Suprapubic skin (tissue), 4 donors: ENCODE measurements at regions not wholly inside any gene's neighbourhood (a gene's known extent, or its start where the extent isn't known, plus 50 kb on each side); places are given as distances from the start of the nearest gene placed in this dataset.
"Not testable (repeated sequence)": the region's sequence is repeated elsewhere in the genome, so short reads cannot be mapped to it uniquely, and the experiment has no call there.

Source experiments
- DNase-seq, 2 donors: peaks; one replicate each; pipeline ENCODE4 v3.0.0-alpha.2; 2019; ENCODE audit warnings: low spot score in 2 of 2
- H3K27ac ChIP-seq: fragments of 200-600 bp; sonication (generic); one replicate; pipeline ENCODE4 v1.5.1; 2019
- H3K27me3 ChIP-seq: fragments of 200-600 bp; sonication (generic); one replicate; pipeline ENCODE4 v1.5.1; 2019
- H3K36me3 ChIP-seq: fragments of 200-600 bp; sonication (generic); one replicate; pipeline ENCODE4 v1.5.1; 2019
- H3K4me1 ChIP-seq: fragments of 200-600 bp; sonication (generic); one replicate; pipeline ENCODE4 v1.5.1; 2019
- H3K4me3 ChIP-seq: fragments of 200-600 bp; sonication (generic); one replicate; pipeline ENCODE4 v1.5.1; 2019; ENCODE audit warnings: mild to moderate bottlenecking
- H3K9me3 ChIP-seq: fragments of 200-600 bp; sonication (generic); one replicate; pipeline ENCODE4 v1.5.1; 2019
- EP300 ChIP-seq: sonication (generic); formaldehyde crosslinking; IDR thresholded peaks from one replicate; pipeline ENCODE4 v1.6.1; 2017; ENCODE audit warnings: antibody characterized with exemption
- POLR2A ChIP-seq, 2 donors: fragments of 450-650 bp; IDR thresholded peaks; one replicate each; pipeline ENCODE4 v1.6.1; 2017; ENCODE audit warnings: antibody characterized with exemption in 2 of 2, mild to moderate bottlenecking in 2 of 2, moderate library complexity in 2 of 2
- POLR2AphosphoS5 ChIP-seq, 3 donors: sonication (generic); formaldehyde crosslinking; IDR thresholded peaks; one replicate each; pipeline ENCODE4 v1.6.1; 2017; ENCODE audit warnings: antibody characterized with exemption in 3 of 3
- WGBS: methylation state at CpG from one replicate; pipeline ENCODE4 v1.1.5; 2018; 5-methylcytosine and 5-hydroxymethylcytosine counted together
- TF ChIP-seq, protein P1 (sequence below), 2 donors: fragments of 200-600 bp in 1 of 2; fragments of 450-650 bp in 1 of 2; sonication (generic) in 1 of 2; IDR thresholded peaks; one replicate each; pipeline ENCODE4 v1.5.1; 2016 to 2019; ENCODE audit warnings: antibody characterized with exemption in 2 of 2, mild to moderate bottlenecking in 1 of 2, moderate library complexity in 1 of 2

DNA sequence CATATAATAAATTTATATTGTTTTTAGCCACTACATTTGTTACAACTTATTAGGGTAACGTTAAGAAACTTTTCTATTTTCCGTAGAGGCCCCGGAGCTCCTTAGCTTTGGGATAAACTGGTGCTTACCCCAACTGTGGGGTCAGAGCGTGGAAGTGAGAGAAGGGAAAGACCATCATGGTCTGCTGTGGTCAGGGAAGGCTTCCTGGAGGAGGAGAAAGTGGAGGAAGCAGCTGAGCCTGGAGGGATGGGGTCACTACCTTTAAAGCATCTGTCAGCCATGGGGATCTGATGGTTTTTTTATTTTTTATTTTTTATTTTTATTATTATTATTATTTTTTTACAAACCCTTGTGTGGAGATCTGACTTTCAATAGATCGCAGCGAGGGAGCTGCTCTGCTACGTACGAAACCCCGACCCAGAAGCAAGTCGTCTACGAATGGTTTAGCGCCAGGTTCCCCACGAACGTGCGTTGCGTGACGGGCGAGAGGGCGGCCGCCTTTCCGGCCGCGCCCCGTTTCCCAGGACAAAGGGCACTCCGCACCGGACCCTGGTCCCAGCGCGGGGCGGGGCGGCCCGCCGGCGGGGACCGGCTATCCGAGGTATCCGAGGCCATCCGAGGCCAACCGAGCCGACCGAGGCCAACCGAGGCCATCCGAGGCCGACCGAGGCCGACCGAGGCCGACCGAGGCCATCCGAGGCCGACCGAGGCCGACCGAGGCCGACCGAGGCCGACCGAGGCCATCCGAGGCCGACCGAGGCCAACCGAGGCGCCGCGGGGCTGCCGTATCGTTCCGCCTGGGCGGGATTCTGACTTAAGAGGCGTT lies 1101.2 kb upstream of the TMEM132C start:
- no peaks in the 10 kb centered on the region for H3K9me3 ChIP-seq
- no peaks in the 10 kb centered on the region for H3K4me1 ChIP-seq
- peak overlapping the region; percentile 56 for H3K4me3 ChIP-seq
- WGBS, result 17% methylated on average over 23 of the region's 69 CpGs
- H3K27ac ChIP-seq, result peak overlapping the region; percentile 65
- TF ChIP-seq EP300 (no peak), POLR2A (IDR thresholded peaks at IDR 0.05) (no peak), POLR2AphosphoS5 (IDR thresholded peaks at IDR 0.05) (no peak)
- TF ChIP-seq, protein P1, sequence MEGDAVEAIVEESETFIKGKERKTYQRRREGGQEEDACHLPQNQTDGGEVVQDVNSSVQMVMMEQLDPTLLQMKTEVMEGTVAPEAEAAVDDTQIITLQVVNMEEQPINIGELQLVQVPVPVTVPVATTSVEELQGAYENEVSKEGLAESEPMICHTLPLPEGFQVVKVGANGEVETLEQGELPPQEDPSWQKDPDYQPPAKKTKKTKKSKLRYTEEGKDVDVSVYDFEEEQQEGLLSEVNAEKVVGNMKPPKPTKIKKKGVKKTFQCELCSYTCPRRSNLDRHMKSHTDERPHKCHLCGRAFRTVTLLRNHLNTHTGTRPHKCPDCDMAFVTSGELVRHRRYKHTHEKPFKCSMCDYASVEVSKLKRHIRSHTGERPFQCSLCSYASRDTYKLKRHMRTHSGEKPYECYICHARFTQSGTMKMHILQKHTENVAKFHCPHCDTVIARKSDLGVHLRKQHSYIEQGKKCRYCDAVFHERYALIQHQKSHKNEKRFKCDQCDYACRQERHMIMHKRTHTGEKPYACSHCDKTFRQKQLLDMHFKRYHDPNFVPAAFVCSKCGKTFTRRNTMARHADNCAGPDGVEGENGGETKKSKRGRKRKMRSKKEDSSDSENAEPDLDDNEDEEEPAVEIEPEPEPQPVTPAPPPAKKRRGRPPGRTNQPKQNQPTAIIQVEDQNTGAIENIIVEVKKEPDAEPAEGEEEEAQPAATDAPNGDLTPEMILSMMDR (IDR thresholded peaks at IDR 0.05), result no peak
- H3K36me3 ChIP-seq, result no peaks in the 10 kb centered on the region
- DNase-seq, result peak; percentile 81 to 83
- no peaks in the 10 kb centered on the region for H3K27me3 ChIP-seq

DNA sequence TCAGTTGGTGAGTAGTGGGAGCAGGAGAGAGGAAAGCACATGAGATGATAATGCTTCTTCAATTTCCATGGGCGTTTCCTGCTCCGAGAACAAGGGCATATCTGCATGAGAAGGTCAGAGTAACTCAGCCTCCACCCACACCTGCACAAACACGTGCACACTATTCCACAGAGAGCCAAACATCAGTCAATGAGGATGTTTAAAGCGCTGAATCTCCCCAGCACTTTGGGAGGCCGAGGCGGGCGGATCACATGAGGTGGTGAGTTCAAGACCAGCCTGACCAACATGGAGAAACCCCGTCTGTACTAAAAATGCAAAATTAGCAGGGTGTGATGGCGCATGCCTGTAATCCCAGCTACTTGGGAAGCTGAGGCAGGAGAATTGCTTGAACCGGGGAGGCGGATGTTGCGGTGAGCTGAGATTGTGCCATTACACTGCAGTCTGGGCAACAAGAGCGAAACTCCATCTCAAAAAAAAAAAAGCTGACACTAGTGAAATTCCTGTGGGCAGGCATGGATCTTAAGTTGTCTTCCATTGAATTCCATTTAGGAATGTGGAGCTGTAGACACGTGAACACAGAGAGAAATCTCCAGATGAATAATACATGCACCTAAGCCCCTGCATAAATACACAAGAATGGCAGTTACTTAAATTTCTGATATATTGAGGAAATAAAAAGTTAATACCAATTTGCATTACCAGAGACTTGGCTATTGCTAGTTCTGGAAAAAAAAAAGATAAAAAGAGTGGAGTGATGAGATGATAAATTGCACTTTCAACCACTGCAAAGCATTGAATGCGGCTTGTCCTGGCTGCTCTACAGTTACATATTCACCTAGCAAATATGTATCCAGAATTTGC lies 1097.4 kb upstream of the TMEM132C start:
- no peak for DNase-seq
- H3K36me3 ChIP-seq, result no peaks in the 10 kb centered on the region
- H3K27me3 ChIP-seq, result no peaks in the 10 kb centered on the region
- H3K9me3 ChIP-seq, result no peaks in the 10 kb centered on the region
- no peak overlapping the region for H3K4me3 ChIP-seq
- no peak overlapping the region for H3K27ac ChIP-seq
- WGBS, result 69% methylated on average over 15 of the region's 15 CpGs
- TF ChIP-seq, protein P1 (IDR thresholded peaks at IDR 0.05), result no peak
- TF ChIP-seq POLR2A (IDR thresholded peaks at IDR 0.05) (no peak), POLR2AphosphoS5 (IDR thresholded peaks at IDR 0.05) (no peak), EP300 (no peak)
- H3K4me1 ChIP-seq, result no peaks in the 10 kb centered on the region

DNA sequence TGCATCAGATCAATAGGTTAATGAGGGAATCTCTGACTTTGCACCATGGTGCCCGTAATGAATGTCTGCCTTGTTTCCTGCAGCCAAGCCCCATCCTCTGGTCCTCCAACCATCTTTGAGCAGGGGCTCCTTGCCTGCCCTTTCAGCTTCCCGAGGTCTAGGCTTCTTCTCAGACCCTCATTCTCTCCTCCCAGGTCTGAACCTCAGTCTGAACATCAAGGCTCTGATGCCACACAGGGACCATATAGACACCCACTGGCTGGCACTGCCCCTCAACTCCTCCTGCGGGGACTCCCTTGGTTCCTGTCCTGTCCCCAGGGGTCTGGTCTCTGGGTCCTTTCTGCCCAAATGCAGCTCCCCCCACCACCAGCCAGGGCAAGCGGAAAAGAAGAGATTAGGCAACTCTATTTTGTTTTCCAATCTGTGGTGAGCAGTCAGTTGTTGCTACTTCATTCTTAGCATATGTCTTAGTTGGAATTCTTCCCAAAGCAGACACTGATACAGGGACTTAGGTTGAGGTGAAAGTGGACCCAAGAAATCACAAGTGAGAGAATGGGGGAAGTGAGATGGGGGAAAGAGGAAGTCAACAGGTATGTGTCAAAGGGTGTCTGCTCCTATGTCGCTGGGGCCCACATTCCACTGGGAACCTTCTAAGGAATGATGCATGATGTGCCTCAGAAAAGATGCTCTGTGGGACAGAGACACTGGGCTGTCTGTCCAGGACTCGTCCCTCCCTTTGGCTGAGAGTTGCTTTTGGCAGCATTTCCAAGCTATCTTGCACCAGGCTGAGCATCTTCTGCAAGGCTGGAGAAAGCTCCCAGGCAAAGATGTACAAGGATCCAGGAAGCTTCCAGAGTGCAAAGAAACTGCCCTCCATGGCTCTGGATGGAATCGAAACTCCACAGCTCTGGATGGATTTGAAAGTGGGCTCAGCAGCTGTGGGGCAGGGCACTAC lies 1096.5 kb upstream of the TMEM132C start:
- Histone ChIP-seq H3K36me3 (no peaks in the 10 kb centered on the region), H3K4me1 (no peaks in the 10 kb centered on the region), H3K27ac (no peak overlapping the region), H3K27me3 (no peaks in the 10 kb centered on the region), H3K9me3 (no peaks in the 10 kb centered on the region), H3K4me3 (no peak overlapping the region)
- peak; percentile 66 to 82 for DNase-seq
- 39% methylated on average over 7 of the region's 7 CpGs for WGBS
- no peak for TF ChIP-seq POLR2A (IDR thresholded peaks at IDR 0.05)
- no peak for TF ChIP-seq EP300
- no peak for TF ChIP-seq POLR2AphosphoS5 (IDR thresholded peaks at IDR 0.05)
- TF ChIP-seq, protein P1 (IDR thresholded peaks at IDR 0.05), result no peak

DNA sequence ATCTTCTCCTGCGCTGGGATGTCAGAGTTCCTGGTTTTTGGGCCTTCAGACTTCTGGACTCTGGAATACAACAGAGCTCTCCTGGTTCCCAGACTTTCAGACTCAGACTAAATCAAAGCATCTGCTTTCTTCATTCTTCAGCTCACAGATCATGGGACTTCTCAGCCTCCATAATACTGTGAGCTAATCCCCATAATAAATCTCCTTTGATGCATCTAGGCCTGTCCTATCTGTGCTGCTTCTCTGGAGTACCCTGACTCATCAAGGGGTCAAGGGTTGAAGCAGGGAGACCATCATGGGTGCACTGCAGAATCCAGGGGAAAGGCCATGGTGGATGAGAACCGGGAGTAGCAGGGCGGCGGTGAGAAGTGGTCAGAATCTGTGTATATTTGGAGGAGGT lies 1094.1 kb upstream of the TMEM132C start:
- Histone ChIP-seq H3K27me3 (no peaks in the 10 kb centered on the region), H3K27ac (no peak overlapping the region), H3K4me1 (no peaks in the 10 kb centered on the region), H3K36me3 (no peaks in the 10 kb centered on the region), H3K9me3 (peaks cover 11% of the 10 kb centered on the region), H3K4me3 (no peak overlapping the region)
- no peak for DNase-seq
- 94% methylated on average over 4 of the region's 4 CpGs for WGBS
- TF ChIP-seq, protein P1 (IDR thresholded peaks at IDR 0.05), result no peak
- TF ChIP-seq POLR2A (IDR thresholded peaks at IDR 0.05), result no peak
- no peak for TF ChIP-seq EP300
- TF ChIP-seq POLR2AphosphoS5 (IDR thresholded peaks at IDR 0.05), result no peak

DNA sequence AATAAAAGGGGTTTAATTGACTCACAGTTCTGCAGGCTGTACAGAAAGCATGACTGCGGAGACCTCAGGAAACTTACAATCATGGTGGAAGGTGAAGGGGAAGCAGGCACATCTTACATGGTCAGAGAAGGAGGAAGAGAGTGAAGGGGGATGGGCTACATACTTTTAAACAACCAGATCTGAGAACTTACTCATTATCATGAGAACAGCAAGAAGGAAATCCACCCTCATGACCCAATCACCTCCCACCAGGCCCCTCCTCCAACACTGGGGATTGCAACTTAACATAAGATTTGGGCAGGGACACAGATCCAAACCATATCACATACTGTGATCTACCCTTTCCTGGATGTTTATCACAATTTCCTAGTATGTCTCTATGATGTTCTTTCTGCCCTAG lies 1093.0 kb upstream of the TMEM132C start:
- 90% methylated on average over 1 of the region's 1 CpG for WGBS

More for the DNA sequence above, 1093.0 kb upstream of the TMEM132C start:
- DNase-seq, H3K27me3 ChIP-seq, H3K4me1 ChIP-seq, H3K27ac ChIP-seq, H3K4me3 ChIP-seq, H3K36me3 ChIP-seq: not testable (repeated sequence)
- H3K9me3 ChIP-seq, result peaks cover 11% of the 10 kb centered on the region
